OCI-LY7 (cell line): ENCODE measurements at regions not wholly inside any gene's neighbourhood (a gene's known extent, or its start where the extent isn't known, plus 50 kb on each side); places are given as distances from the start of the nearest gene placed in this dataset.

ENCODE experiments used
- EZH2phosphoT487 ChIP-seq: fragments of 200-600 bp; sonication (generic); IDR thresholded peaks from 2 replicates; pipeline ENCODE4 v1.6.1; 2018; ENCODE audit warnings: low read depth, borderline replicate concordance, mild to moderate bottlenecking, mixed run types, antibody characterized with exemption, low read length, moderate library complexity, mixed read lengths
- TF ChIP-seq, protein P1 (sequence below): fragments of 200-600 bp; sonication (generic); conservative IDR thresholded peaks from 2 replicates; pipeline ENCODE4 v1.5.1; 2014; ENCODE audit warnings: mild to moderate bottlenecking, antibody characterized with exemption, low read length, moderate library complexity, mixed read lengths

DNA sequence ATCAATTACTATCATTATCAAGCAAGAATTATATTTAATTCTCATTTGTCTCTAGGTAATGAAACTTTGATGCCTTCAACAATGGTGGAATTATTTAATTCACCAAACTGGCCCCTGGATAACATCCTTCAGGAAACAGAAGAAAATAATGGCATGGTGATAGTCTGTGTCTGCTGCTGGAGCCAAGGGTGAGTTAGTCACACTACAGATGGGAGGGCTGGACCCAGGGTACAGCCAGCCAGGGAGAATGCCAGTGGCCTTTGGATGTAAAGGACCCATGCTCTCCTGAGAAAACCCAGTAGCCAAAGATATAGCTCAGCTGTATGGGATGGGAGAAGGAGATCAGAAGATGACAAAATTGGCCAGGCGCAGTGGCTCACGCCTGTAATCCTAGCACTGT, 60.0 kb upstream of the CNKSR3 start:
- TF ChIP-seq EZH2phosphoT487: no peak
- TF ChIP-seq, protein P1, sequence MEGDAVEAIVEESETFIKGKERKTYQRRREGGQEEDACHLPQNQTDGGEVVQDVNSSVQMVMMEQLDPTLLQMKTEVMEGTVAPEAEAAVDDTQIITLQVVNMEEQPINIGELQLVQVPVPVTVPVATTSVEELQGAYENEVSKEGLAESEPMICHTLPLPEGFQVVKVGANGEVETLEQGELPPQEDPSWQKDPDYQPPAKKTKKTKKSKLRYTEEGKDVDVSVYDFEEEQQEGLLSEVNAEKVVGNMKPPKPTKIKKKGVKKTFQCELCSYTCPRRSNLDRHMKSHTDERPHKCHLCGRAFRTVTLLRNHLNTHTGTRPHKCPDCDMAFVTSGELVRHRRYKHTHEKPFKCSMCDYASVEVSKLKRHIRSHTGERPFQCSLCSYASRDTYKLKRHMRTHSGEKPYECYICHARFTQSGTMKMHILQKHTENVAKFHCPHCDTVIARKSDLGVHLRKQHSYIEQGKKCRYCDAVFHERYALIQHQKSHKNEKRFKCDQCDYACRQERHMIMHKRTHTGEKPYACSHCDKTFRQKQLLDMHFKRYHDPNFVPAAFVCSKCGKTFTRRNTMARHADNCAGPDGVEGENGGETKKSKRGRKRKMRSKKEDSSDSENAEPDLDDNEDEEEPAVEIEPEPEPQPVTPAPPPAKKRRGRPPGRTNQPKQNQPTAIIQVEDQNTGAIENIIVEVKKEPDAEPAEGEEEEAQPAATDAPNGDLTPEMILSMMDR: no peak
